Peyer's patch (tissue), 4 donors: ENCODE measurements at regions not wholly inside any gene's neighbourhood (a gene's known extent, or its start where the extent isn't known, plus 50 kb on each side); places are given as distances from the start of the nearest gene placed in this dataset.

Experiments
- DNase-seq, 3 donors: peaks; one replicate each; pipeline ENCODE4 v3.0.0-alpha.2; 2017 to 2019
- H3K27ac ChIP-seq, 4 donors: fragments of 200-600 bp; sonication (generic); one replicate each; pipeline ENCODE4 v1.5.1; 2016 to 2019
- H3K27me3 ChIP-seq, 2 donors: fragments of 200-600 bp; sonication (generic); one replicate each; pipeline ENCODE4 v1.5.1; 2019
- H3K36me3 ChIP-seq, 3 donors: fragments of 200-600 bp; sonication (generic); one replicate each; pipeline ENCODE4 v1.5.1; 2016 to 2019
- H3K4me1 ChIP-seq, 4 donors: fragments of 200-600 bp; sonication (generic); one replicate each; pipeline ENCODE4 v1.5.1; 2016 to 2019
- H3K4me3 ChIP-seq, 4 donors: fragments of 200-600 bp; sonication (generic); 1 replicate in 3 of 4; 2 replicates in 1 of 4; pipeline ENCODE4 v1.5.1; 2016 to 2019; ENCODE audit warnings: mild to moderate bottlenecking in 1 of 4
- H3K9me3 ChIP-seq, 4 donors: fragments of 200-600 bp; sonication (generic); one replicate each; pipeline ENCODE4 v1.5.1; 2016 to 2019; ENCODE audit warnings: mild to moderate bottlenecking in 1 of 4
- POLR2A ChIP-seq, 2 donors: fragments of 450-650 bp; IDR thresholded peaks; one replicate each; pipeline ENCODE4 v1.5.1; 2017; ENCODE audit warnings: antibody characterized with exemption in 2 of 2, mild to moderate bottlenecking in 2 of 2, moderate library complexity in 2 of 2
- TF ChIP-seq, protein P1 (sequence below), 6 experiments: fragments of 450-650 bp in 4 of 6; fragments of 200-600 bp in 2 of 6; sonication (generic) in 1 of 6; IDR thresholded peaks; one replicate each; pipeline ENCODE4 v1.5.1; 2017 to 2019; ENCODE audit warnings: antibody characterized with exemption in 6 of 6, mild to moderate bottlenecking in 3 of 6, moderate library complexity in 1 of 6

DNA sequence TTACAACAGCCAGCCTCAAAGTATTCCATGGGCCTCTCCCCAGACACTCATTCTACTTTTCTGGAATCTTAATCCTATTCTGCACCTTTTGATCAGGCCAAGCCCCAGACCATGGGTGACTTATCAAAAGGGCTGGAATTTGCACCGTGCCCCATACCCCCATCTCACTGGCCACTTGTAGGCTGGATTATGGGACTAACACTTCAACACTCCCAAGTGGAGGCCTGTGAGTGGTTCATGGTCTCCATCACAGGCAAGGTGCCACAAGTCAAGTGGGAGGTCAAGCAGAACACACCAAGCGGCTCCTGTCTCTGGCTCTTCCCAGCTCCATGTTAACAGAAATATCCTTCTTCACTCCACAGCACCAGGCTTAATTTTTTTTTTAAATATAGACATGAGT, 212.3 kb upstream of the HEY2 start:
- Histone ChIP-seq H3K36me3 (no peaks in the 10 kb centered on the region), H3K4me3 (no peak overlapping the region), H3K27ac (no peak overlapping the region), H3K9me3 (no peaks in the 10 kb centered on the region), H3K27me3 (no peaks in the 10 kb centered on the region), H3K4me1 (no peaks in the 10 kb centered on the region)
- DNase-seq: no peak
- TF ChIP-seq POLR2A (IDR thresholded peaks at IDR 0.05): no peak
- TF ChIP-seq, protein P1, sequence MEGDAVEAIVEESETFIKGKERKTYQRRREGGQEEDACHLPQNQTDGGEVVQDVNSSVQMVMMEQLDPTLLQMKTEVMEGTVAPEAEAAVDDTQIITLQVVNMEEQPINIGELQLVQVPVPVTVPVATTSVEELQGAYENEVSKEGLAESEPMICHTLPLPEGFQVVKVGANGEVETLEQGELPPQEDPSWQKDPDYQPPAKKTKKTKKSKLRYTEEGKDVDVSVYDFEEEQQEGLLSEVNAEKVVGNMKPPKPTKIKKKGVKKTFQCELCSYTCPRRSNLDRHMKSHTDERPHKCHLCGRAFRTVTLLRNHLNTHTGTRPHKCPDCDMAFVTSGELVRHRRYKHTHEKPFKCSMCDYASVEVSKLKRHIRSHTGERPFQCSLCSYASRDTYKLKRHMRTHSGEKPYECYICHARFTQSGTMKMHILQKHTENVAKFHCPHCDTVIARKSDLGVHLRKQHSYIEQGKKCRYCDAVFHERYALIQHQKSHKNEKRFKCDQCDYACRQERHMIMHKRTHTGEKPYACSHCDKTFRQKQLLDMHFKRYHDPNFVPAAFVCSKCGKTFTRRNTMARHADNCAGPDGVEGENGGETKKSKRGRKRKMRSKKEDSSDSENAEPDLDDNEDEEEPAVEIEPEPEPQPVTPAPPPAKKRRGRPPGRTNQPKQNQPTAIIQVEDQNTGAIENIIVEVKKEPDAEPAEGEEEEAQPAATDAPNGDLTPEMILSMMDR (IDR thresholded peaks at IDR 0.05): no peak

DNA sequence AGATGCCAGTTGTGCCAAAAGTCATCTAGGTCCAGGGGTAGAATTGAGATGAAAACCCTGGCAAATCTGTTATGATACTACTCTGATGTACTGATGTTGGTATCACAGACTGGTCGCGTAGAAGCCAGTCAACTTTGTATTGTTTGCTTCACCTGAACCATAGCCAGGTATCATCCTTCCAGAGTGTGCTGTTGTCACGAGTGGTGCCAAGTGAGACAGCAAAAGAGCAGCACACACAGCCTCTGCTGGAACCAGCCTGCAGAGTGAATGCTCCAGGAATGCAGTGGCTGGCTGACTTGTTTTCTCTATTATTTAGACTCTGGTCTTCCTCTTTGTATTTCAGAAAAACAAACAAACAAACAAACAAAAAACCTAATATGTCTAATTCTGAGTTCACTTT, 209.5 kb upstream of the HEY2 start:
- H3K27ac ChIP-seq: no peak overlapping the region
- H3K9me3 ChIP-seq: no peaks in the 10 kb centered on the region
- no peaks in the 10 kb centered on the region for H3K27me3 ChIP-seq
- DNase-seq: no peak
- TF ChIP-seq, protein P1 (IDR thresholded peaks at IDR 0.05): no peak
- TF ChIP-seq POLR2A (IDR thresholded peaks at IDR 0.05): no peak
- H3K4me3 ChIP-seq: no peak overlapping the region
- no peaks in the 10 kb centered on the region for H3K36me3 ChIP-seq
- no peaks in the 10 kb centered on the region for H3K4me1 ChIP-seq

DNA sequence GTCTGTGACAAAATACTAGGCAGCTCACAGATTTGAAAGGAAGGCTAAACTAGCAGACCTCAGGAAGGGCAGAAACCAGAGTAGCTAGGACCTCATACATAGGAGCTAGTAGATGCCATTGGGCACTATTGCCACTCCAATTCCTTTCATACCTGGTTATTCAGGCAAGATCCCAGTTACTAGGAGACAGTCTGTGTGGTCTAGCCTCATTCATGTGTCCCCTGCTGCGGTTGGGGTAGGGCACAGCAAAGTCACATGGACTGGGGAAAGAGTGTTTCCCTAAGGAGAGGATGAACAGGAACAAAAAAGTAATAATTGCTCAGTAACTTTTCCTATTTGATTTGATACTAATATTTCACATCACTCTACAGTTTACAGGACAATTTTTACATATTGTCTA, 204.6 kb upstream of the HEY2 start:
- no peaks in the 10 kb centered on the region for H3K9me3 ChIP-seq
- H3K36me3 ChIP-seq: no peaks in the 10 kb centered on the region
- H3K4me1 ChIP-seq: no peaks in the 10 kb centered on the region
- no peak for DNase-seq
- no peak overlapping the region for H3K4me3 ChIP-seq
- TF ChIP-seq, protein P1 (IDR thresholded peaks at IDR 0.05): no peak
- TF ChIP-seq POLR2A (IDR thresholded peaks at IDR 0.05): no peak
- no peaks in the 10 kb centered on the region for H3K27me3 ChIP-seq
- no peak overlapping the region for H3K27ac ChIP-seq

DNA sequence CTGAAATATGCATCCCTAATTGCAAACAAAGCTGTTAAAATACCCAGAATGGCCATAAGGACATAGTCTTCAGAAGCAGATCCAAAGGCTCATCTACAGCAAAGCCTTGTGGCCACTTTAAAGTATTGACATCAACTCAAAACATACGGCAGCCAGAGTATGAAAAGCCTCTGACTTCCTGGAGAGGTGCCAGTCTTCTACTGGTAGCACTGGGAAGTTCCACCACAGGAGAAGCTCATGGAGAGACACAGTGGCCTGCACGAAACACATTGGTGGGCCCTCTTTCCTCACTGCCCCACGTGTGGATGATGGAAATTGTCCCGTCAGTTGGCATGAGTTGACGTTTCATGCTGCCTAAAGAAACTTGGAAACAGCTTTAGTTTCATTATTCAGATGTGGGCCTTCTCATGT, 202.6 kb upstream of the HEY2 start:
- Histone ChIP-seq H3K4me3 (no peak overlapping the region), H3K27me3 (no peaks in the 10 kb centered on the region), H3K36me3 (no peaks in the 10 kb centered on the region), H3K27ac (no peak overlapping the region), H3K9me3 (no peaks in the 10 kb centered on the region), H3K4me1 (no peaks in the 10 kb centered on the region)
- no peak for DNase-seq
- no peak for TF ChIP-seq POLR2A (IDR thresholded peaks at IDR 0.05)
- TF ChIP-seq, protein P1 (IDR thresholded peaks at IDR 0.05): peak in 2 of 6 experiments; percentile 15 to 16

DNA sequence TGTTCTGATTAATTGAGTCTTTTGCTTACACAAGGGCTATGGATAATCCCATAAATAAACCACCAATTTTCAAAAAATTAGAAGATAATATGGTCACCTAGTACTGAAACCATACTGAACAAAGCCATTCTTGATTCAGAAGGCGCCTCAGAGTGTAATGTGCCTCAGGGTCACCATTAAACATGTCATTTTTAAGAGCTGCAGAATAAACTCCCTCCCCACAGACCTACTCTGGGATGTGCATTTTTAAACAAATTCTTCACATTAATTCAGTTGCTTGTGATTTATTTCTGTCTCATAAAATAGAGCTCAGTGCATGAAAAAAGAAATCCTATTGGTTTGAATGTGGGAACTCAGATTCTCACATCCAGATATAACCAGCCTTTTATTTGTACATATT, 202.1 kb upstream of the HEY2 start:
- no peak for DNase-seq
- H3K27ac ChIP-seq: no peak overlapping the region
- TF ChIP-seq POLR2A (IDR thresholded peaks at IDR 0.05): no peak
- TF ChIP-seq, protein P1 (IDR thresholded peaks at IDR 0.05): no peak
- H3K36me3 ChIP-seq: no peaks in the 10 kb centered on the region
- no peaks in the 10 kb centered on the region for H3K4me1 ChIP-seq
- no peaks in the 10 kb centered on the region for H3K9me3 ChIP-seq
- no peaks in the 10 kb centered on the region for H3K27me3 ChIP-seq
- H3K4me3 ChIP-seq: no peak overlapping the region

DNA sequence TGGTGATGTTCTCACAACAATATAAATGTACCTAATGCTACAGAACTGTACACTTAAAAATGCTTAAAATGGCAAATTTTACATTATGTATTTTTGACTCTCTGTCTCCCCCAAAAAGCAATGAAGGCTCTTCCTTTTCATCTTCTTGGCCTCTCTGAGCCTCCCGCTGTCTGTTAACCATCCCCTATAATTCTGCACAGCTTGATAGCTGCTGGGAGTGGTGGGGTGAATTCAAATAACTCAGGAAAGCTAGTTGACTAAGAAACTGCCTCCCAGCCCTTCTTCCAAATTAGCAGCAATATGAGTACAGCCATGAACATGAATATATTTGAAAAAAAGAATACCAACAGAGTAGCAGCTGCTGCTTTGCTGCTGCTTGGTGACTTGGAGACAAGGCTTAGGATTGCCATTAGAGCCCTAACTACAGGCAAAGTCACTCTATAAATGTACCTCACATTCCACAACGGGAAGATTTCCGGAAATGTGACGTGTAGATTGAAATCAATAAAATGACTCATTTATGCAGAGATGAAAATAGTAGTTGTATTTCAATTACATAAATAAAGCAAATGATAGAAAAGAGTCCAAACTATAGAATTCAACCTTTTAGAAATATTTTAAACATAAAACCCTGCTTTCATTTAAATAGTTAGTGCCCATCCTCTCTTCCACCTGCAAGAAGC, 200.1 kb upstream of the HEY2 start:
- Histone ChIP-seq H3K4me3 (no peak overlapping the region), H3K36me3 (no peaks in the 10 kb centered on the region), H3K9me3 (no peaks in the 10 kb centered on the region), H3K27me3 (no peaks in the 10 kb centered on the region), H3K27ac (no peak overlapping the region), H3K4me1 (no peaks in the 10 kb centered on the region)
- DNase-seq: no peak
- TF ChIP-seq POLR2A (IDR thresholded peaks at IDR 0.05): no peak
- TF ChIP-seq, protein P1 (IDR thresholded peaks at IDR 0.05): no peak
